DND-41 (cell line): ENCODE measurements at regions not wholly inside any gene's neighbourhood (a gene's known extent, or its start where the extent isn't known, plus 50 kb on each side); places are given as distances from the start of the nearest gene placed in this dataset.

Experiments used
- ATAC-seq: fragments of 200-7000 bp; cut with Tn5 transposase; 3 replicates; pipeline ENCODE4 v1.9.1; 2021; ENCODE audit warnings: low read depth; ENCODE audit not compliant: insufficient read depth
- DNase-seq: peaks from one replicate; pipeline ENCODE4 v3.0.0-alpha.2; 2020
- H2AFZ ChIP-seq: 2 replicates; pipeline ENCODE4 v1.6.0; 2012; ENCODE audit warnings: low read depth, low read length
- H3K27ac ChIP-seq: 2 replicates; pipeline ENCODE4 v1.5.1; 2012; ENCODE audit warnings: low read length, inconsistent platforms
- H3K27me3 ChIP-seq: fragments of 200-600 bp; sonication (generic); 2 replicates; pipeline ENCODE4 v1.6.0; 2012; ENCODE audit warnings: low read length, mild to moderate bottlenecking, inconsistent platforms; ENCODE audit not compliant: insufficient read depth, poor library complexity
- H3K36me3 ChIP-seq: 2 replicates; pipeline ENCODE4 v1.5.1; 2012; ENCODE audit warnings: low read length, inconsistent platforms; ENCODE audit not compliant: insufficient read depth
- H3K4me1 ChIP-seq: 2 replicates; pipeline ENCODE4 v1.5.1; 2012; ENCODE audit warnings: mild to moderate bottlenecking, low read length; ENCODE audit not compliant: insufficient read depth
- H3K4me2 ChIP-seq: 2 replicates; pipeline ENCODE4 v1.6.0; 2012; ENCODE audit warnings: mild to moderate bottlenecking, moderate library complexity, low read length, inconsistent platforms; ENCODE audit not compliant: insufficient read depth
- H3K4me3 ChIP-seq, 2 experiments: fragments of 200-600 bp in 1 of 2; shearing (Covaris generic) in 1 of 2; 2 replicates each; pipeline ENCODE4 v1.5.1; 2012 to 2016; ENCODE audit warnings: inconsistent platforms in 2 of 2, low read length in 2 of 2, mild to moderate bottlenecking in 2 of 2, low read depth in 1 of 2, moderate library complexity in 1 of 2
- H3K79me2 ChIP-seq: 2 replicates; pipeline ENCODE4 v1.6.0; 2012; ENCODE audit warnings: low read length, inconsistent platforms; ENCODE audit not compliant: insufficient read depth
- H3K9ac ChIP-seq: 2 replicates; pipeline ENCODE4 v1.6.0; 2012; ENCODE audit warnings: low read depth, mild to moderate bottlenecking, inconsistent platforms, low read length, moderate library complexity
- H3K9me3 ChIP-seq: 2 replicates; pipeline ENCODE4 v1.5.1; 2012; ENCODE audit warnings: low read length, moderate library complexity, mild to moderate bottlenecking, inconsistent platforms; ENCODE audit not compliant: insufficient read depth, severe bottlenecking
- H4K20me1 ChIP-seq: 2 replicates; pipeline ENCODE4 v1.6.0; 2012; ENCODE audit warnings: low read length; ENCODE audit not compliant: insufficient read depth
- EZH2 ChIP-seq: IDR thresholded peaks from 3 replicates; pipeline ENCODE4 v1.6.1; 2012; ENCODE audit warnings: borderline replicate concordance, low read depth, mild to moderate bottlenecking, moderate library complexity, low read length, inconsistent platforms; ENCODE audit not compliant: severe bottlenecking
- TF ChIP-seq, protein P1 (sequence below): IDR thresholded peaks from 2 replicates; pipeline ENCODE4 v1.5.1; 2012; ENCODE audit warnings: borderline replicate concordance, low read length, moderate library complexity, mild to moderate bottlenecking; ENCODE audit not compliant: poor library complexity, severe bottlenecking; ENCODE audit errors: extremely low read depth

DNA sequence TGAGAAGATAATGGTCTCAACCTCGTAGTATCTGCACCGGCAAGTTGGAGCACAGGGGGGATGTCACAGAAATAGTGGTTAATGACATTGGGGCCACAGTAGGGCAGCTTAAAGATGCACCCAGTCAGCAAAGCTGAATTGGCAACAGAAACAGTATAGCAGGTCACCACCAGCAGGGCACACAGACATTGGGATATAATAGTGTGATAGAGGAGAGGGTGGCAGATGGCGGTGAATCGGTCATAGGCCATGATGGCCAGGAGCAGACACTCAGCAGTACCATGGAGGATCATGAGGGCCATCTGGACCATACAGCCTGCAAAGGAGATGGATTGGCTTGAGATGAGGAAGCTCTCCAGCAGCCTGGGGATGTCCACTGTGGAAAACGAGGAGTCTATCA is 106.0 kb upstream of the OR9Q1 start:
- Histone ChIP-seq H3K79me2 (no peaks in the 10 kb centered on the region), H4K20me1 (no peaks in the 10 kb centered on the region), H3K9ac (no peak overlapping the region), H3K4me2 (no peak overlapping the region), H3K9me3 (no peaks in the 10 kb centered on the region), H3K27ac (no peak overlapping the region), H3K27me3 (no peaks in the 10 kb centered on the region), H3K36me3 (no peaks in the 10 kb centered on the region), H3K4me1 (no peaks in the 10 kb centered on the region), H2AFZ (no peak overlapping the region), H3K4me3 (no peak overlapping the region)
- TF ChIP-seq, protein P1, sequence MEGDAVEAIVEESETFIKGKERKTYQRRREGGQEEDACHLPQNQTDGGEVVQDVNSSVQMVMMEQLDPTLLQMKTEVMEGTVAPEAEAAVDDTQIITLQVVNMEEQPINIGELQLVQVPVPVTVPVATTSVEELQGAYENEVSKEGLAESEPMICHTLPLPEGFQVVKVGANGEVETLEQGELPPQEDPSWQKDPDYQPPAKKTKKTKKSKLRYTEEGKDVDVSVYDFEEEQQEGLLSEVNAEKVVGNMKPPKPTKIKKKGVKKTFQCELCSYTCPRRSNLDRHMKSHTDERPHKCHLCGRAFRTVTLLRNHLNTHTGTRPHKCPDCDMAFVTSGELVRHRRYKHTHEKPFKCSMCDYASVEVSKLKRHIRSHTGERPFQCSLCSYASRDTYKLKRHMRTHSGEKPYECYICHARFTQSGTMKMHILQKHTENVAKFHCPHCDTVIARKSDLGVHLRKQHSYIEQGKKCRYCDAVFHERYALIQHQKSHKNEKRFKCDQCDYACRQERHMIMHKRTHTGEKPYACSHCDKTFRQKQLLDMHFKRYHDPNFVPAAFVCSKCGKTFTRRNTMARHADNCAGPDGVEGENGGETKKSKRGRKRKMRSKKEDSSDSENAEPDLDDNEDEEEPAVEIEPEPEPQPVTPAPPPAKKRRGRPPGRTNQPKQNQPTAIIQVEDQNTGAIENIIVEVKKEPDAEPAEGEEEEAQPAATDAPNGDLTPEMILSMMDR, result no peak
- no peak for TF ChIP-seq EZH2
- DNase-seq, result no peak
- ATAC-seq, result no peak

DNA sequence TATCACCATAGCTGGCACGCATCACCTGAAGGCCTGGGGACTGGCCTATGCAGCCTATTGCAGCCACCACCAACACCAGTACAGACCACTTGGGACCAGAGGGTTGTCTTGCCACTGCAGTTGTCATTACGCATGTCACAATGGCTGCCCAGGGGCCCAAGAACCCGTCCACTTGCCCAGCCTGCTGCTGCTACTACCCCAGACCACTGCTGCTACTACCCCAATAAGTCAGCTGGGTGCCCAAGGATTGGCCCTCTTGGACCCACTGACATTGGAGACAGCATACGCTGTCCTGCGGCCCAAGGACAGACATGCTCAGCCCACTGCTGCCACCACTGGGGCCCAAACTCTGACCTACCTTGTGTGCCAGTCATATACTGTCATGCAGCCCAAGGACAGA is 102.7 kb upstream of the OR9Q1 start:
- H3K9me3 ChIP-seq, result no peaks in the 10 kb centered on the region
- no peak for TF ChIP-seq EZH2
- TF ChIP-seq, protein P1, result no peak
- H2AFZ ChIP-seq, result no peak overlapping the region

DNA sequence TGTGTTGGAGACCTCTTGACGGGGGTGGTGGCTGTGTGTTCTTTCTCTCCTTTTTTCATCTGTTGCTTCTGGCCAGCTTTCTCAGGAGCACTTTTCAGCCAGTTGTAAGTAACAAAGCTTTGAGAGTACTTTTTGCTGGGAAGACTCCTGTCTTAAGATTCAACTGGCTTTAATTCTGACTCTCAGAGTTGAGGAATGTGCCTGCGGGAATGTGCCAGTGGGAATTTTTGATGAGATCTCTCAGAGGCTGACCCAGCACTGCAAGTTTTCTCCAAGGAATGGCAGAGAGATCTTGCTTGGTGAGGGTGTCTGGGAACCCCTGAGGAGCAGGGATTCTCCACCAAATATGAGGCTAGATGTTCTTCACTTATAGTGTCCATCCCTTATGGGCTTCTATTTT is 91.6 kb upstream of the OR9Q1 start:
- no peak overlapping the region for H3K4me3 ChIP-seq
- H3K4me1 ChIP-seq, result no peaks in the 10 kb centered on the region
- H2AFZ ChIP-seq, result no peak overlapping the region
- no peak overlapping the region for H3K9ac ChIP-seq
- DNase-seq (no peak), ATAC-seq (no peak)
- H3K36me3 ChIP-seq, result no peaks in the 10 kb centered on the region
- TF ChIP-seq EZH2, result no peak
- TF ChIP-seq, protein P1, result no peak
- no peak overlapping the region for H3K4me2 ChIP-seq
- H3K79me2 ChIP-seq, result no peaks in the 10 kb centered on the region
- H4K20me1 ChIP-seq, result no peaks in the 10 kb centered on the region
- H3K9me3 ChIP-seq, result no peaks in the 10 kb centered on the region
- H3K27me3 ChIP-seq, result no peaks in the 10 kb centered on the region
- H3K27ac ChIP-seq, result no peak overlapping the region

More for the DNA sequence above, 102.7 kb upstream of the OR9Q1 start:
- Histone ChIP-seq H3K27me3 (no peaks in the 10 kb centered on the region), H3K36me3 (no peaks in the 10 kb centered on the region), H3K4me3 (no peak overlapping the region), H3K79me2 (no peaks in the 10 kb centered on the region), H3K4me2 (no peak overlapping the region), H3K27ac (no peak overlapping the region), H4K20me1 (no peaks in the 10 kb centered on the region), H3K4me1 (no peaks in the 10 kb centered on the region), H3K9ac (no peak overlapping the region)
- ATAC-seq (no peak), DNase-seq (no peak)
